GM21576 (cell line): ENCODE measurements at regions not wholly inside any gene's neighbourhood (a gene's known extent, or its start where the extent isn't known, plus 50 kb on each side); places are given as distances from the start of the nearest gene placed in this dataset.
"Not testable (repeated sequence)": the region's sequence is repeated elsewhere in the genome, so short reads cannot be mapped to it uniquely, and the experiment has no call there.

Experiments used
- ATAC-seq: cut with Tn5 transposase; IDR thresholded peaks from one replicate; pipeline ENCODE4 v1.9.1; 2021; ENCODE audit warnings: mild to moderate bottlenecking, moderate library complexity; ENCODE audit not compliant: unreplicated experiment

- no peak for ATAC-seq
Observed at GRCh38 chr17:31798205-31798724, 60.8 kb downstream of the COPRS start.

DNA sequence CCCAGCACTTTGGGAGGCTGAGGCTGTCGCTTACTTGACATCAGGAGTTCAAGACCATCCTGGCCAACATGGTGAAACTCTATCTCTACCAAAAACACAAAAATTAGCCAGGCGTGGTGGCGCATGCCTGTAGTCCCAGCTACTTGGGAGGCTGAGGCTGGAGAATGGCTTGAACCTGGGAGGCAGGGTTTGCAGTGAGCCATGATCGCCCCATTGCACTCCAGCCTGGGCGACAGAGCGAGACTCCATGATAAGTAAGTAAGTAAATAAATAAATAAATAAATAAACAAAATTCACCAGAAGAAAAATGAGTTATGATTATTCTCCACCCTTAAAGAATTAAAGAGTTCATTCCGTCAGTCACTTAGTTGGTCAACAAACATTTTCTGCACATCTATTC lies 63.1 kb downstream of the COPRS start:
- ATAC-seq: not testable (repeated sequence)

DNA sequence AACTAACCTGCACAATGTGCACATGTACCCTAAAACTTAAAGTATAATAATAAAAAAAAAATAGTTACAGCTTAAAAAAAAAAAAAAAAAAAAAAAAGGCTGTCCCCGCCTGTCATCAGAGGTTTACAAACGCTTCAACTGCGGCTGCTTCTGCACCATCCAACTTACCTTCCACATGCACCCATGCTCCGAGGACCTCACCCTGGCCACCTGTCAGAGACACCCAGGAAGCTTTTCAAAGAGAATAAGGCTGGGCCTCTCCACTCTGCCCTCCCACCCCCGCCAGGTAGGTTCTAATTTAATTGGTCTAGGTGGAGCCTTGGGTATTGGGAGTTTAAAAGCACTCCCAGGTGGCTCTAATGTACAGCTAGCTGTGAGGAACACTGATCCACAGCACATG lies 64.9 kb downstream of the COPRS start:
- no peak for ATAC-seq

DNA sequence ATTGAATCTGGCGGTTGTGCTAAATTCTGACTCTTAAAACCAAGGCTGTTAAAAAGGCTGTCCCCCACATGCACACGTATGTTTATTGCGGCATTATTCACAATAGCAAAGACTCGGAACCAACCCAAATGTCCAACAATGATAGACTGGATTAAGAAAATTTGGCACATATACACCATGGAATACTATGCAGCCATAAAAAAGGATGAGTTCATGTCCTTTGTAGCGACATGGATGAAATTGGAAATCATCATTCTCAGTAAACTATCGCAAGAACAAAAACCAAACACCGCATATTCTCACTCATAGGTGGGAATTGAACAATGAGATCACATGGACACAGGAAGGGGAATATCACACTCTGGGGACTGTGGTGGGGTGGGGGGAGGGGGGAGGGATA lies 65.4 kb downstream of the COPRS start:
- not testable (repeated sequence) for ATAC-seq

- ATAC-seq: no peak
Observed at GRCh38 chr17:31792007-31792585, 66.9 kb downstream of the COPRS start.

DNA sequence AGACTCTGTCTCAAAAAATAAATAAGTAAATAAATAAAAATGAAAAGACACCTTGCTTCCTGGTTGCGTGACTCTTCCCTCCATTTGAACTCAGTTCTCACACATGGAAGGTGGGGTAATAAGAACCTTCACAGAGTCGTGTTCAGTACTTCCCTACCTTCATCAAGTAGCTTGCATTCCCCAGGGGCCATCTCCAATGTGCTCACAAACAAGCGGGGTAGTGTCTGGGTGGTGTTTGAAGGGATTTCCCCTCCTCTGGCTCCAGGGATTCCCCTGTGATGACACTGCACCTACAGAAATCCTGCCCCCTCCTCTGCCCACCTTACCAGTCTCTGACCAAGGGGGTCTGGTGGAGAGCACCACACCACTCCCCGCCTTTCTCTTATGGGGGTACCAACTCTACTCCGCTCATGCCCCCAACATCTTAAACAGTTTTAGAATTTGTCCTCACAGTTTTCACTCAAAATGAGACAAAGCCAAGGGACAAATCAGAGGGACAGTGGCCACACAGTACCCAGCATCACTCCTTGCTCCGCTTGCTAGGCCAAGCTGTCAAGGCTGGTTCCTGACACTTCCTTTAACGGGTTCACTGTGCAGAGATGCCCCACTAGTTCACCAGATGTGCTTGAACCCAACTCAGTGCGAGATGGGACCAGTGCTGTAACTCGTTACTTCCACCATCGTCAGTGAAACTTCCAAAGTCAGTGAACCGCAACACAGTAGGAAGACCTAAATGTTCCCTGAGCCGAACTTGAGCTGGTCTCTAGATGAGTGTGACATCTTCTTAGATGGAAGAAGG lies 69.1 kb downstream of the COPRS start:
- ATAC-seq: no peak

DNA sequence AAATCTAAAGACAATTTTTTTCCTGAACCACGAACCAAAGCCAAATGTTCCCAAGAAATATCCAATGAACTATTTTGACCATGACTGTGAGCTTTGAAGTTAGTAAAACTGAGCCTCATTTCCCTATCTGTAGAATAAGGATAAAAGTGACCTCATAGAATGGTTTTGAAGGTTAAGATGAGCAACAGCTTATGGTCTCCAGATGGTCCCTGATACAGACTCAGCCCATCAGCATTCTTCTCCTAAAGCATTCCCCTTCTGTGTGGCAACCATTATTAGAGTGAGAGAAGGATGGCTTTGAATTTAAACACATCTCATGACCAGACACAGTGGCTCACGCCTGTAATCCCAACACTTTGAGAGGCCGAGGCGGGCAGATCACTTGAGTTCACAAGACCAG lies 70.1 kb downstream of the COPRS start:
- ATAC-seq: no peak

DNA sequence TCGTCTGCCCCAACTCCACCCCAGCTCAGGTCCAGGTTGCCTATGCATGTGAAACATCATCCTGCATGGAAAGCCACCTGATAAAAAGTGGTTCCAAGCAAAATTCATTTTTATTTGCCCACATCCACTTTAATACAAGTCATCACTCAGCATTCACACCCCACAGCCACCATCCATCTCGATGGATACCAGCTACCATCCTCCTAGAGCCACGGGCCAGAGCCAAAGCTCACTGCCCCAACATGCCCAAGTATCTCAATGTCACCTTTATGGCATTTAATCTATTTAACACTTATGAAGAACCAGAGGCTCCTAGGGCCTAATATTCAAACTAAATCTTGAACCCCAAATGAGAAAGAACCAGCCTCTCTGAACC lies 70.5 kb downstream of the COPRS start:
- ATAC-seq: no peak

DNA sequence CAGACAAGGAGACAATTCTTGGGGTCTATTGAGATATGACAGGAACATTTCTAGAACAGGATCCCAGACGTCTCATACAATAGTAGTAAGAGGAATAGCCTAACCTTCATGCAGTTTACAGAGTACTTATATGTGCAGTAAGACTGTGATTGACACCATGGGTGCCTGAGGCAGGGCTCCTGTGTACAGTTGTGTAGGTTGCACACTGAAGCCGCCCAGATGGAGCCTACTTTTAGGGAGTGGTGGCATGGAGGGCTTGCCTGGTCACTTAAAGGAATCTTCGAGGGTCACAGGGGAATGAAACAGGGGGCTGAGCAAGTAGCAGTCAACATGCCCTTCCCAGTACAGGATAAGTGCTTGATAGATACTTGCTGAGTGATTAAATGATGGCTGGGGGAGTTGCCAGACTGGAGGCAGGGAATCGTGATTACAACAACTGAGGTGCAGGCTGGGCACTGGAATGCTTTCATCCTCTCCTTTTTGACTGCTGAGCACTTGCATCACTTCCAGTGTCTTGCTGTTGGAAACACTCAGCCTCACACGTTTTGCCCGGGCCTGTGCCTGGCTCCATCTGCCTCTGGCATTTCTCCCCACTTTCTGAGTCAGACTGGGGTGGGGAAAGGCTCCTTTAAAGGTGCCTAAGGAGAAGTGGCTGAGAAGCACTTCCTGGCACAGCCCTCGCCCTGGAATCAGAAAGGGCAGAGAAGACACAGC lies 71.0 kb downstream of the COPRS start:
- ATAC-seq: no peak

- ATAC-seq: no peak
Observed at GRCh38 chr17:31786796-31787481, 72.1 kb downstream of the COPRS start.

- ATAC-seq: no peak
Observed at GRCh38 chr17:31780483-31780882, 78.6 kb downstream of the COPRS start.

DNA sequence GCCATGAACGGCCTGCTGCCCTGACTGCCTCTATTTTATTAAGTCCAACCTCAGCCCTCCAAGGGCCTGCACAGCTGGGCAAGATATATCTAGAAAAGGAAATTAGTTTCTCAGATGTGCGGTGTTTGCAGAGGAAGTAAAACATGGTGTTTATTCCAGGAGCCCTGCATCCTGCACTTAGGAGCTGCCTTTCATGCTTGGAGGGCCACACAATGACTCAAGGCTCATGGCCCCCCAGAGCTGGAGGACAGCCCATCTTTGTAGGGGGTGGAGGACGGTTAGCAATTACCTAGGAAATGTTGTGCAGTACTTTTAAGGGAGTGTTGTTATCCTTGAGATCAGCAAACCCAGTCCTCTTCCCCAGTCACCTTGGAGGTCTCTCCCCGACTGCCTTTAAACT lies 80.5 kb downstream of the COPRS start:
- ATAC-seq: no peak

GRCh38 chr17:31771328-31771727 lies 87.7 kb downstream of the COPRS start:
- not testable (repeated sequence) for ATAC-seq

DNA sequence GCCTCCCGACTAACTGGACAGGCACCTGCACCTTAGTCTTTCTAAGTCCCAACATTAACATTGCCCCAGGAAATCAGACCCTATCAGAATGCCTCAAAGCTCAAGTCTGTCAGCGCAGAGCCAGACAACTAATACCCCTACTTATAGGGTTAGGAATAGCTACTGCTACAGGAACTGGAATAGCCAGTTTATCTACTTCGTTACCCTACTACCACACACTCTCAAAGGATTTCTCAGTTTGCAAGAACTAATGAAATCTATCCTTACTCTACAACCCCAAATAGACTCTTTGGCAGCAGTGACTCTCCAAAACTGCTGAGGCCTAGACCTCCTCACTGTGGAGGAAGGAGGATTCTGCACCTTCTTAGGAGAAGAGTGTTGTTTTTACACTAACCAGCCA lies 88.5 kb downstream of the COPRS start:
- ATAC-seq: not testable (repeated sequence)

GRCh38 chr17:31761836-31762510 lies 97.1 kb downstream of the COPRS start:
- ATAC-seq: not testable (repeated sequence)

DNA sequence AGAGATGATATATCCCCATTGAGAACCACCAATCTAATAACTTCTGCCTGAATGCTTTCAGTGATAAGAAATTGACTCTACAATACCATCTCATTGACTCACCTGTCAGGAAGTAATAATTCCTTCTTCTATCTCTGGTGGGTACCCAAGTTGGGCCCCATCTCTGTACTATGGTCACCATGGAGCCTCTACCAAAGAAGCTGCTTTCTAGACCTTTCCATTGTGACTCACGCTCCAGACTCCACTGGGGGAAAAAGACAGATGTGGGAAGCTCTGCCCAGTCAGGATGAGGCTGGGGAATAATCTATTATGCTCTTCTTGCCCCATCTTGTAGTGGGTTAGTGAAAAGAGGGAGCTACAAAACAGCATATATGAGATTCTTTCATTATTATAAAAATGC lies 100.4 kb downstream of the COPRS start:
- no peak for ATAC-seq

DNA sequence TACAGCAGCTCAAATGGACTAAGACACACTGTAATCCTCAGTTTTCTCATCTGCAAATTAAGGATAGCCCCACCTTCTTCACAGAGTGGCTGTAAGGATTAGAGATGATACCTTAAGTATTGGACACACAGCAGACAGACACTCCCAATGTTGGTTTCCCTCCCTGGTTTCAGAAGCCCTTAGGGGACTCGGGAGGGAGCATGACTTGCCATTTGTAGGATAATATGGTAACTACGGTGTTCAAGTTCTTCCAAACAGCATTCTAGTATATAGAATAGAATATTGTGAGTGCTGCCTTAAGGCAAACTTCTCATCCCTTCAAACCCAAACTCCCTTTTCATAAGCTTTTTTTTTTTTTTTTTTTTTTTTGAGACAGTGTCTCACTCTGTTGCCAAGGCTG lies 101.9 kb downstream of the COPRS start:
- ATAC-seq: no peak

- no peak for ATAC-seq
Observed at GRCh38 chr17:31754239-31754945, 104.7 kb downstream of the COPRS start.

DNA sequence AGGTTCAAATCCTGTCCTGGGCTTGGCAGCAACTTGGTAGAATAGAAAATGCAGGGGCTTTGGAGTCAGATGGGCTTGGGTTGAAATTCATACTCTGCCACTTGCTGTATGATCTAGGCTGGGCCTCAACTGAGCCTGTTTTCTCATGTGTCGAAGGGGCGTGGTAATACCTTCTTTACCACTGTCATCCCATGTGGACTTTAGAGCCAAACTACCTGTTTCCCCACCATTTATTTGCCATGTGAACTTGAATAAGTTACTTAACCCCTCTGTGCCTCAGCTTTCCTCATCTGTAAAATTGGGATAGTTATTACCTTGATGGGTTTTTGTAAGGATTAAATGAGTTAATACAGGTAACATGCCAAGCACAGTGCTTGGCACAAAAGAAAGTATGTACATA lies 106.0 kb downstream of the COPRS start:
- ATAC-seq: no peak

- ATAC-seq: no peak
Observed at GRCh38 chr17:31752584-31752983, 106.5 kb downstream of the COPRS start.
